ENCODE measurements at regions not wholly inside any gene's neighbourhood (a gene's known extent, or its start where the extent isn't known, plus 50 kb on each side); places are given as distances from the start of the nearest gene placed in this dataset.

DNA sequence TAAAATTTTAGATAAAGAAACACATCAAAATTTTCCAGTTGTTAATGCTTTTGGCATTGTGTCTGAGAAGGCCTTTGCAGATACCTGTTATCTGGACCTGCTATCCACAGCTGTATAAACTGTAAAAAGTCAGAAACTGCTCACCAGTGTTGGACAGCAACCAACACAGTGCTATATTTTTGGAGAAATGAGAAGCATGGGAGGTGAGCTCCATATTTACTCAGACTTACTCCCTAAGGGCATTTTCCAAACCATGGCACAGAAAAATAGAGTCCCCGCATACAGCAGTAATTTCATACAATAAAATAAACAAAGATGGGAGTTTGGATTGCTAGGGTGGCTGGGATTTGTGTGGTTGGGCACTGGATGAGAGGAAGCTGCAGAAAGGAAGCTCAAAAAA lies 136.3 kb upstream of the GLI3 start:
- intact Hi-C loops (cut with DNase I): no loop called here
- DNase-seq (ENCODE audit: low spot score) (no peak), ATAC-seq (no peak)

DNA sequence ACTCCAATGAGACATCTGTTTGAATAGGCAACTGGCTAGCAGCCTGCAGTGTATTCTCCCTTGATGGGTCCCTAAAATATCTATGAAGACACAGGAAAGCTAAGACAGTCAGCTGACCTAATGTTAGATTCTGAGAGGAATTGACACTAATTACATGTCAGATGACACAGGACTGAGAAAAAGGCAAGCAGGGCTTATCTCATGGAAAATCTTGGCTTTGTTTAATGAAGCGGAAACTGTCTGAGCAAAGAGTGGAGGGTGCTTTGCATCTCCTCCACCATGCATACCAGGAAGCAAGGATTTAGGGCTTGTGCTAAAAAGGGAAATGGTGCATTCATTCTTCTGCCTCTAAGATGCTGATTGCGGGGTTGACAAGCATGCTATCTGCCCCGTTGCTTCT lies 135.5 kb upstream of the GLI3 start:
- ATAC-seq: no peak
- intact Hi-C loops (cut with DNase I): no loop called here
- DNase-seq (ENCODE audit: low spot score): no peak

DNA sequence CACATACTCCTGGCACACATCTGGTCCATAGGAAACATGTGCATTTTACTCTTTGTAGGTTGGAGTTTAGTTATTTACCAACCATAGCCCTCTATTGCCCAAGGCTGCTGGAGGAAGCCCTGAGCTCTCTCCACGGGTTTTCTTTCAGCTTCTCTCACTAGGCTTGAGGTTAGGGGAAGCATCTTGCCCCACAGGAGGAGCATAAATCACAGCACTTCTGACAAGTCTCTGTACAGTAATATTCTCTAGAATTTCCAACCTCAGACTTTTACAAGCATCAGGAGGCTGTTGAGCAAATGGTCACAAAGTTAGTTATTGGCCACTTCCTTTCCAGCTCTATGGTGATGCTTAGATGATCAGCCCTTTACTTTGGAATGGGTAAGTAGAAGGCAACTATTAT lies 122.9 kb upstream of the GLI3 start:
- intact Hi-C loops (cut with DNase I): no loop called here
- ATAC-seq (no peak), DNase-seq (ENCODE audit: low spot score) (no peak)

DNA sequence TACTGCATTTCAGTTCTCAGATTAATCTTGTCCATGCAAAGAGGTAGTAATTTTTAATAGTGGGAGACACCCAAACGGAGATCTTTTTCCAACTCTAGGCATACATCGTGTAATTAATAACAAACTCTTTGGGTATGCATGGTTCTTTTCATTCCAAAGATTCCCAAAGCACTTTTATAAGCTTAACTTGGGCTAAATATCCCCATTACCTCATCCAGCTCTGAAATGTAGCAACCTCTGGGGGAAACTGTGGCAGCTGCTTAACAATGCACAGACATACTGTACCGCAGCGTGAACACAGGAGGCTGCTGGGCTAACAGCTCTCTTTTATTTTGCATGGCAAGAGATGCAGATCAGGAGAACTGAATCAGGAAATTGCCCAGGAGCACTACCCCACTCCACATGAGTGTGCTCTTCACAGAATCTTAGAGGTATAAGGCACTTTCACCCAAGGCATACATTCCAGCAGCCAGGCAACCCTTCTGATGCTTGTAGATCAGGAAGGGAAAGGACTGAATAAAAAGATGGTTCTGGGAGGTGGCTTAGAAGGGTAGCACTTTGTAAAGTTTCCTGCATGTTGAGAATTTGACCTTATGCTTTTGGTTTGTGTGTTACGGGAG lies 114.4 kb upstream of the GLI3 start:
- DNase-seq (ENCODE audit: low spot score) (no peak), ATAC-seq (no peak)
- intact Hi-C loops (cut with DNase I): no loop called here

DNA sequence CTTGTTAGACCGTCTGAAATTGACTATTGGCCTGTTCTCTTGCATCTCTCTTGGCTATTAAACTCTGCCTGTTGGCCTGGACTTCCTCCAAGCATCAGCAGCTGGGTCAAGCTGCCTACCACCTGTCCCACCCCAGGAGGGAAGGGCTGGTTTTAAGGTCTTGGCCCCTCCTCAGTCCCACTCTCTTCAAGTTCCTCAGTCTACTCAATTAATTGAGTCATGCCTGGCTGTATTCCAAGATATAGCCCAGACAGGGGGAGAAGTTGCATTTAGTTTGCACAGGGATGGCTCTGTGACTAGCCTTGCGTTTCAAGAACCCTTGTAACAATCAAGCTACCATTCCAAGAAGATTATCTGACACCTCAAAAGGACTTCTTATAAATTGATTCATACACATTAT lies 113.8 kb upstream of the GLI3 start:
- DNase-seq (ENCODE audit: low spot score) (no peak), ATAC-seq (no peak)
- intact Hi-C loops (cut with DNase I): no loop called here

DNA sequence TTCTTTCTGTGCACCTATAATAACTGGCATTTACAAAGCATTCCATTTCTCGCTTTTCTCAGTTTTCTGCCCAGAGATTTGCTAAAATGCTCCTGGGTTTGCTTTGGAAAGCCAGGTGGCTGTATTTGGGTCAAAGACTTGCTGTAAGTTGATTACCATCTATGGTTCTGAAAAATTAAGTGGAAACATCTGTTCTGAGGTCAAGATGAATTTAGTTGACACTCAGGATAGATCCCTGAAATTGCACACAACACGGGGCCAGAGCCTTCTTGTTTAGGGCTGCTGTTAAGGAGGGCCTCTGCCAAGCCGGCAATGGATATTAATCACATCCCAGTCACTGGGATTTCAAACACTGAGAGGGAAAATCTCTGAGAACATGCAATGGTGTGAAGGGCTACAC lies 111.6 kb upstream of the GLI3 start:
- intact Hi-C loops (cut with DNase I): no loop called here
- DNase-seq (ENCODE audit: low spot score) (no peak), ATAC-seq (peak; percentile 26)

DNA sequence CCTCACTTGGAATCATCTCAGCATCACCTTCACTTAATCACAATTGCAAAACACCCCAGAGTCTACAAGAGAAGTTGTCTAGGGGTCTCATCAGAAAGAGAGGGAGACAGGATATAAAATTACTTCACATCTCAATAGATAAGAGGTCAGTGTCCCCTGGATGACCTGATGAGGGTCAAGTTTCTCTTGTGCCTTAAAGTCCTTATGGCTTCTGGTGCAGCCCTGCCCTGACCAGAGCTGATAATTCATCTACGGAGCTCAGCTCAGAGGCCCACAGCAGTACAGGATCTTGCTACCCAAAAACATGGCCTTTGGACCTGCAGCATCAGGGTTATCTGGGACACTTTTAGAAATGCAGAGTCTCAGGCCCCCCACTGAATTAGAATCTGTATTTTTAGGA lies 111.1 kb upstream of the GLI3 start:
- intact Hi-C loops (cut with DNase I): no loop called here
- ATAC-seq: no peak
- DNase-seq (ENCODE audit: low spot score): no peak

DNA sequence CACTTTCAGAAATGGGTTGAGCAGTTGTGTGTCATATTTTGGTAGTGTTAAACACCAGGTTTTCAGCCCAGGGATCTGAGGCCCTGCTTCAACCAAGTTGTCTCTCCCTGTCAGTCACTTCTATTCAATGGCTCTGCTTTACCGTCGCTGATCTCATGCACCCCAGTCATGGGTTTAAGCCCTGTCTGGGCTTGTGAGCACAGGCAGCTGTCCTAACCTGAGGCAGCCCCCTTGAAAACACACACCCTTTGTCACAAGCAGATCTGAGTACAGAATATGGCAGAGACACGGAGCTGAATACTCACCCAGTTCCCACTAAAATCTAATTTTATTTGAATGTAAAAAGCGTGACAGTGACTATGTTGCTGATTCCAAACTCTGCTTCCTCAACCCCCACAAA lies 110.6 kb upstream of the GLI3 start:
- intact Hi-C loops (cut with DNase I): no loop called here
- DNase-seq (ENCODE audit: low spot score) (no peak), ATAC-seq (no peak)

DNA sequence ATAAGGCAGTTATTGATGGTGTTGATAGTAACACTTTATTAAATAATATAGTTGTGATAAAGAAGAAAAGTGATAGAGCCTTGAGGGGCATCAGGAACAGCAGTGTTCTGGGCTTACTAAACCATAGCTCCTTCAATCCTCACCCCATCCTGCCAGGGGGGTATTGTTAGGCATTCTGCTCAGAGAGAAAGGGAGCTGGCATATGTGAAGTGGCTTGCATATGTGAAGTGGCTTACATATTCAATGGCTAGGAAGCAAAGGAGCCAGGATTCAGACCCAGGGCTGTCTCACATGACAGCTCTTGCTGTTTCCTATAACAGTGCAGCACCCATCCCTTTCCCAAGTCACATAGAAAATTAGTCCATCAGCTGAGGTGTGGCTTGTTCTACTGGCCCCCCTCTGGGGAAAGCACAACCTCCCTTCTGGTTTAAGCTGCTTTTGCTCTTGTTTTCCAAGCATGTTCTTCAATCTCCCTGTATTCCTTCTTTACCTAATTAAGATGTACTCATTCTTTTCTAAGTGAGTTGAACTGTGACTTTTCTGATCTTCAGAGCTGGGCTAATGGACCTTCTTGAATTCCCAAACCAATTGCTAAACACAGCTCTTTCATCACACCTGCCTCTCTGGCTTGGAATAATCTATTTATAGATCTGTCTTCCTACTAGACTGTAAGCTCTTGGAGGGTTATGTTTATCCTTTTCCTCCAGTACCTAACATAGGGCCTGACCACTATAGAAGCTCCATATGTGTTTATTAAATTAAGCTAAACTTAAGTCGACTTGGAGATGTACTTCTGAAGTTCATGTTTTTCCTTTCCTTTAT lies 108.7 kb upstream of the GLI3 start:
- no peak for DNase-seq (ENCODE audit: low spot score)
- intact Hi-C loops (cut with DNase I): no loop called here

DNA sequence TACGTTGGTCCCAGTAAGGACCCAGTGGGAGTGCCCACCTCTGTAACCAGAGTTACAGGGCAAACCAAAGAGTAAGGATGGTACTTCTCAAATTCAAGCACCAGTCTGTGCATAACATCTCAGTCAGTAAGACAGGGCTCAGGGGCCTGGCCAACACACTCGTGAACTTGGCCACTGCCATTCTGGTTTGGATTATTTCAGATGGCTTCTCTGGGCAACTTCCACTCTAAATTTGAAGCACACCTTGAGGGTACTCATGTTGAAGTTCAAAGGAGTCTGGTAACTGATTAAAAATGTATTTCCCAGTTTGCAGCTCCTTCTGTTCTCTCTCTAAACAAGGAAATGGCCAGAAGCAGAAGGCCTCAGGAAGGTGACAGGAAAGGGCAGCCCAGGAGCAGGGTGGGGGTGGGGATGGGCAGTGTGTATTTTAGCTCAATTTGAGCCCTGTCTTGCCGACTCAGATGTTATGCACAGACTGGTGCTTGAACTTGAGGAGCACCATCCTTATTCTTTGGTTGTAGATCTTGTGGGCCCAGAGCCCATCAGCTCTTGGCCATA lies 107.3 kb upstream of the GLI3 start:
- intact Hi-C loops (cut with DNase I): no loop called here
- DNase-seq (ENCODE audit: low spot score): no peak
- ATAC-seq: no peak

More for the DNA sequence above, 108.7 kb upstream of the GLI3 start:
- no peak for ATAC-seq

DNA sequence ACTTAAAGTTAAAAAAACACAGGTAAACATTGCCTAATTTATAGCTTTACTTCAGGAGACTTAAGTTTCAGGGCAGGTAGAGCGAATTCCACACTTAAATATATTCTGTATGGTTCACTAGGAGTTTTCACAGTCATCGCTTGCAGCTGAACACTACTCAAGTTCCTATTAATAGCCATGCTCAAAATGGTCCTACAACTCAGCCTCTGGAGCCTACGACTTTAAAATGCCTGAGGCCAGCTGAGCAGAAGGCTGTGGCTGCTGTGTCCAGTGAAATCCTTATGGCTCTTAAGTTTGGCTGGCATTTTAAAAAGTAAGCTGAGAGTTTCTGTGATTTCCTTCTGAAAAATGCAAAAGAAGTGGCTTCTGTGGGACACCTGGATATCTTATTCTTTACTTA lies 105.4 kb upstream of the GLI3 start:
- intact Hi-C loops (cut with DNase I): no loop called here
- DNase-seq (ENCODE audit: low spot score) (no peak), ATAC-seq (no peak)

DNA sequence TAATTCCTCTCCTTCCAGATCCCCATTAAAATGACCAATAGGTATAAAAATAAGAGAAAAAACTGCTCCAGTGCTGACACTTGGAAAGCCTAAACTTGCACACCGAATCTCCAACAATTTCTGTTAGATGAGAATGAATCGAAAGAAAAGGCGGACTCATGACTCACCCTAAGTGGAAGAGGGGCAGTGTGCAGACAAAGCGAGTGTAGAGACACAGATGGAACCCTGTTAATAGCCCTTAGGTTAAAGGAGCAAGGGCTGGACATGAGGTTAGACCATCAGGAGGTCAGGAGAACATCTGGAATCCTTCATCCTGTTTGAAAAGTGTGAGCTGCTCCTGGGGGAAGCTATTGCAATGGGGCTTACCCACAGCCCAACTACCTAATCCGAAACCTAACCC lies 103.4 kb upstream of the GLI3 start:
- DNase-seq (ENCODE audit: low spot score): no peak
- ATAC-seq: peak; percentile 75
- intact Hi-C loops (cut with DNase I): no loop called here

DNA sequence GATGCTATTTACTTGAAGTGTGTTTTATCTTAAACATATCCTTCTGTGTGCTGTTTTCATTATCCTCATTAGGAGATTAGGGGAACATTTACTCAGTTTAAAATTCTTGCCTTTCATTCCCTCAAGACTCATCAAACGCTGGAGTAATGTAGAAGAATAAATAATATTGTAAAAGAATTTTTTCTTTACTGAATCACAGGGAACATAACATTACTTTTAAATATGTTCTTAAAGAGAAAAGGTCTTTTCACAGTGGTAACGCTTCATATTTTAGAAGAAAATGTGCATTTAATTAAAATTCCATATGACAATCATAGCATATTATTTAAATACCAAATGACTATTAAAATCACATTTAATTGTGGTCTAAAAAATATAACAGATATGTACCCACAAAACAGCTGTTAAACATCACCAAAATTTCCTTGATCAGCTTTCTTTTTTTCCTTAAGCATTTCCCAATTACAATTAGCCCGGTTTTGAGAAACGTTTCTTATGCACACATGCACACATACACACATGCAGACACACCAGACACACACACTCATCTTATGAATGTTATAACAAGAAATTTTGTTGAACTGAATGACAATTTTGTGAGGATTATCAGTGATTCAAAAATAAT lies 102.0 kb upstream of the GLI3 start:
- DNase-seq (ENCODE audit: low spot score) (no peak), ATAC-seq (no peak)
- intact Hi-C loops (cut with DNase I): no loop called here

DNA sequence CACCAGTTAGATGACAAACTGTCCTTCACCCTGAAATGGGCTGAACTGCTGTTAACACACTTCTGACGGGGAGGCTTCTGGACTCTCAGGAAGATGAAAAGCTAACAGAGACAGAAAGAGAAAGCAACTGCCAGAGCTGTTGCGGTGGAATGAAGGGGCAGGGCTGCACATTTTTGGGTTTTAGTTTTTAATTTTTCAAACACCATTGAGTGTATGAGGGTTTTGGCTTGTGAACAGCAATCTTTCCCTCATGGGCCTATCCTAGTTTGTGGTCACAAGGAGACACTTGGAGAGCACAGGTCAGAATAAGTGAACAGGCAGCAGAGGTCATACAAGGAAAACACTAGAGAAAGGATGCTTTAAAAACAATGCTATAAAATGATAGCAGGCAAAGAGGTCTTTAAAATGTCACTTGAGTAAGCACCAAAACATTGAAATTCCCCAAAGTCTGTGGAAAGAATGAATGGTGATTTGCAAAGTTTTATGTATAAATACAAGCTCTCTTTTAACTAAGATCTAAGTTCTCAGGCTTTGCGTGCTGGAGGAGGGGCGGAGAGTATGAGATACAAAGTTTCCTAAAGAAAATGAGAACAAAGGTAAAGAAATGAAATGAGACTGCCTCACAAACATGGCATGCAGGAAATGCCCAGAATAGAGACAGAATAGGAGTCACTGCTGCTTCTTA lies 101.4 kb upstream of the GLI3 start:
- intact Hi-C loops (cut with DNase I): no loop called here
- DNase-seq (ENCODE audit: low spot score) (no peak), ATAC-seq (peak; percentile 83)

DNA sequence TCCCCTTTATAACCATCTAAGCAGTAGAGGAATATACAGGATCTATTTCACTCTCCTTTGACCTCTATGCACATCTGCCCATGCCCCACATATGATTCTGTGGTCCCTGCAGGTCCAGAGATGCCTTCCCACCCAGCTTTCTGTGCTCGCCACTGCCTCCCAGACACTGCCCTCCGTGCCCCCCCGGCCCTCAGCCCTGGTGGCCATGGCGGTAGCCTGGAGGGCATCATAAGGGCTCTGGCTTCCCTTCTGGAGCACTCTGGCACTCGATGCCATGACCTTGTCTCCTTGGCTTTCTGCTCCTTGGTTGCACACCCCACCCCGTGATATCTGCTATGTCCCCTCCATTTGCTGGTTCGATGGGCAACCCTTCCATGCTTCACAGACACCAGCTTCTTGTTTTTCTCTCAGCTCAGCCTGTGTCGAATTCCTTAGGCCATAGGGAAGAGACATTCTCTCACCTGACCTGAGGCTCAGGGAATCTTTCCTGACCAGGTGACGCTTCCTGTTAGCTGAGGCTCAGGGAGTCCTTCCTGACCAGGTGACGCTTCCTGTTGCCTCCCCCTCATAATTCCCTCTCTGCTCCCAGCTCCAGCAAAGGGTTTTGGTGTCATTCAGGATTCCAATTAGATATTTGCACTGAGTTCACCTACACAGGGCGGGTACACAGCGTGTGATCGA lies 100.4 kb upstream of the GLI3 start:
- no peak for DNase-seq (ENCODE audit: low spot score)
- intact Hi-C loops (cut with DNase I): no loop called here

DNA sequence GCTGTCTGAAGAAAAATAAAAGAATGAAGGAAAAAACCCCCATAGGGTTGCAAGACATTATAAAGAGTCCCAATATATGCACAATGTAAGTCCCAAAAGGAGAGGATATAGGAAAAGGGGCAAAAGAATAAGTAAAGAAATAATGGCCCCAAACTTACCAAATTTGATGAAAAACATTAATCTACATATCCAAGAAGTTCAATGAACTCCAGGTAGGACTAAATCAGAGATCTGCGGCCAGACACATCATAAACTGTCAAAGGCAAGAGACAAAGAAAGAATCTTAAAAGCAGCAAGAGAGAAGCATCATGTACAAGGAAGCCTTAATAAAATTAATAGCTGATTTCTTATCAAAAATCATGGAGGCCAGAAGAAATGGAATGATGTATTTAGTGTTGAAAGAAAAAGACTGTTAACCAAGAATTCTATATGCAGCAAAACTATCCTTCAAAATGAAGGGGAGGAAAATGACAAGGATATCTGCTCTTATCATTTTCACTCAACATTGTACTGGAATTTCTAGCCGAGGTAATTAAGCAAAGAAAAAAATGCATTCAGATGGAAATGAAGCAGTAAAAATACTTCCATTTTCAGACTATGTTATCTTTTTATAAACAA lies 95.7 kb upstream of the GLI3 start:
- intact Hi-C loops (cut with DNase I): no loop called here
- ATAC-seq: no peak
- DNase-seq (ENCODE audit: low spot score): no peak

More for the DNA sequence above, 100.4 kb upstream of the GLI3 start:
- no peak for ATAC-seq

DNA sequence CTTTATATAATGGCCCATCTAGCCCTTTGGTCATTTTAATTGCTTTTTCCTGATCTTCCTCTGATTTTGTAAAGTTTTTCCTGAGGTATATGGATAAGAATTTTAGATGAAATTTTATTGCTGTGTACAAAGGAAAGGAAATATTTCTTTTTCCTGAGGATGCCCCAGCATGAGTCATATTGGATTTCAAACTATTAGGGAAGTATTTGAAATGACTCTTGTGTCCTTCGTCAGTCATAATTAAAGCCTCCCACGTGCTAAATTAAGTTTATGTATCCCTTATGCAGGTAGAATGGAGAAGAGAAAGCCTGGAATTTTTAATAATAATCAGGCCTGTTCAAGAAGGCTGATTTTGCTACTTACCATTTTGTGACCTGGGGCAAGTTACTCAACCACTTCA lies 82.6 kb upstream of the GLI3 start:
- DNase-seq (ENCODE audit: low spot score): no peak
- intact Hi-C loops (cut with DNase I): no loop called here
- ATAC-seq: no peak

DNA sequence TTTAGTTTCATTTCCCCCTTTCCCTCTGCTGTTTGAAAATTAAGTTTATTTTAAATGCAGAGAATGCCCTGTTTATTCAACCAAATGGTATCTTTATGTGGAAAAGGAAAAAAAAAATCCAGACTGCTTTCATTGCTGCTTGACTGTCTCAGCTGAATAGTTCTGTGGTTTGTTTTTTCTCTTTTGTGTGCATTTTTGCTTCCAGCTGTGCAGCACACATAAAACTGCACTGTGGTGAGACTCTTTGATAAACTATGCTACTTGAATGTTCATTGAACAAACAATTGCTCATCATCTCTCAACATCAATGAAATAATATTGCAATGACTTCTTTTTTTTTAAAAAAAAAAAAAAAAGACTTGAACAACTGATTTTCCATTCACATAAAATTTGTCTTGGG lies 78.6 kb upstream of the GLI3 start:
- DNase-seq (ENCODE audit: low spot score) (no peak), ATAC-seq (no peak)
- intact Hi-C loops (cut with DNase I): no loop called here

DNA sequence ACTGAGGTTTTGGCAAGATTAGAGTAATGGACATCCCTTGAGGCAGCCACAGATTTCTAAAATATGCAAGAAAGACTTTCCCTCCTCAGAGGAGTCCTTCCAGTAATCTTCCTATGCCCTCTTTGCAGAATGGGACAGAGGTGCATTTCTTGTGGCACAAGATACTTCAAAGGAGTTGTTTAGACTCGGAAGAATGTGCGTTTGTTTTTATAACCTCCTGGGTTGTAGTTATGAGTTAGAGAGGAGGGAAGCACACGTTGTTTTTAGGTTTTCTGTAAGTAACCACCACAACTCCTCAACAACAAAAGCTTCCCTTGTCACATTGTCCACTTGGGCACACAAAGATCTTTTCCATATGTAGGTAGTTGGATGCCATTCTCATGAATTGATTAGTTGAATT lies 78.1 kb upstream of the GLI3 start:
- ATAC-seq (no peak), DNase-seq (ENCODE audit: low spot score) (no peak)
- intact Hi-C loops (cut with DNase I): no loop called here

Data from sciatic nerve (tissue), 2 donors.